WTC11 (cell line): ENCODE measurements at regions not wholly inside any gene's neighbourhood (a gene's known extent, or its start where the extent isn't known, plus 50 kb on each side); places are given as distances from the start of the nearest gene placed in this dataset.

Experiments
- ATAC-seq: fragments of 200-7000 bp; cut with Tn5 transposase; 2 replicates; pipeline ENCODE4 v1.10.0; 2021; ENCODE audit warnings: mild to moderate bottlenecking, moderate library complexity
- CTCF ChIA-PET: fragments of 300-600 bp; sonication (Branson Sonifier 250); formaldehyde crosslinking; loops from one replicate; lab custom pipeline; 2021; ENCODE audit warnings: antibody characterized with exemption; lab: Charles Lee
- POLR2A ChIA-PET: fragments of 350-600 bp; sonication (Branson Sonifier 250); formaldehyde crosslinking; loops from one replicate; lab custom pipeline; 2021; ENCODE audit warnings: antibody characterized with exemption; lab: Charles Lee
- DNase-seq: peaks from one replicate; pipeline ENCODE4 v3.0.0; 2021; ENCODE audit warnings: low spot score
- H3K27ac Mint-ChIP-seq: 2 replicates; pipeline ENCODE4 v1.8.0; 2021; ENCODE audit warnings: mixed read lengths
- H3K27me3 Mint-ChIP-seq: 2 replicates; pipeline ENCODE4 v1.8.0; 2021; ENCODE audit warnings: low read depth, mild to moderate bottlenecking, moderate library complexity, mixed read lengths
- H3K36me3 Mint-ChIP-seq: 2 replicates; pipeline ENCODE4 v1.8.0; 2021; ENCODE audit warnings: mixed read lengths
- H3K4me1 Mint-ChIP-seq: 2 replicates; pipeline ENCODE4 v1.8.0; 2022; ENCODE audit warnings: mixed read lengths
- H3K4me3 Mint-ChIP-seq: 2 replicates; pipeline ENCODE4 v1.8.0; 2021; ENCODE audit warnings: mild to moderate bottlenecking, moderate library complexity, mixed read lengths
- H3K9me3 Mint-ChIP-seq: 2 replicates; pipeline ENCODE4 v1.8.0; 2021; ENCODE audit warnings: mixed read lengths
- CREM ChIP-seq: sonication (generic); formaldehyde crosslinking; IDR thresholded peaks from 2 replicates; pipeline ENCODE4 v1.8.1; 2022; ENCODE audit warnings: mild to moderate bottlenecking, missing genetic modification reagents, moderate library complexity
- ELF4 ChIP-seq: sonication (generic); formaldehyde crosslinking; IDR thresholded peaks from 2 replicates; pipeline ENCODE4 v1.8.1; 2022; ENCODE audit warnings: low read depth, mild to moderate bottlenecking, moderate library complexity, missing genetic modification reagents
- ESRRA ChIP-seq: sonication (generic); formaldehyde crosslinking; IDR thresholded peaks from 2 replicates; pipeline ENCODE4 v1.8.1; 2022; ENCODE audit warnings: mild to moderate bottlenecking, missing genetic modification reagents, borderline replicate concordance
- ETV6 ChIP-seq: sonication (generic); formaldehyde crosslinking; IDR thresholded peaks from 2 replicates; pipeline ENCODE4 v1.8.1; 2022; ENCODE audit warnings: mild to moderate bottlenecking, missing genetic modification reagents
- FOXP1 ChIP-seq: sonication (generic); formaldehyde crosslinking; IDR thresholded peaks from 2 replicates; pipeline ENCODE4 v1.8.0; 2022; ENCODE audit warnings: missing genetic modification reagents, mild to moderate bottlenecking, moderate library complexity, borderline replicate concordance
- MXD4 ChIP-seq: fragments of 250-450 bp; sonication (Bioruptor Pico); IDR thresholded peaks from 2 replicates; pipeline ENCODE4 v1.8.0; 2021; ENCODE audit warnings: mild to moderate bottlenecking, moderate library complexity, borderline replicate concordance
- PRRX2 ChIP-seq: fragments of 250-450 bp; sonication (Bioruptor Pico); IDR thresholded peaks from 2 replicates; pipeline ENCODE4 v1.8.0; 2021; ENCODE audit warnings: mild to moderate bottlenecking
- RORB ChIP-seq: fragments of 250-450 bp; sonication (Bioruptor Pico); IDR thresholded peaks from 2 replicates; pipeline ENCODE4 v1.9.0; 2021; ENCODE audit warnings: mild to moderate bottlenecking
- SMAD3 ChIP-seq: sonication (generic); formaldehyde crosslinking; IDR thresholded peaks from 2 replicates; pipeline ENCODE4 v1.8.0; 2022; ENCODE audit warnings: missing genetic modification reagents, mild to moderate bottlenecking, borderline replicate concordance
- TEAD4 ChIP-seq: sonication (generic); formaldehyde crosslinking; IDR thresholded peaks from 2 replicates; pipeline ENCODE4 v1.8.0; 2022; ENCODE audit warnings: mild to moderate bottlenecking, missing genetic modification reagents
- ZBTB21 ChIP-seq: sonication (generic); formaldehyde crosslinking; IDR thresholded peaks from 2 replicates; pipeline ENCODE4 v1.8.1; 2023; ENCODE audit warnings: mild to moderate bottlenecking, missing genetic modification reagents, borderline replicate concordance
- ZNF232 ChIP-seq: sonication (generic); formaldehyde crosslinking; IDR thresholded peaks from 2 replicates; pipeline ENCODE4 v1.8.0; 2022; ENCODE audit warnings: mild to moderate bottlenecking, missing genetic modification reagents
- TF ChIP-seq, protein P1 (sequence below): sonication (generic); formaldehyde crosslinking; IDR thresholded peaks from 2 replicates; pipeline ENCODE4 v1.8.1; 2022; ENCODE audit warnings: low read depth, missing genetic modification reagents, borderline replicate concordance
- TF ChIP-seq, protein P2 (sequence below): sonication (generic); formaldehyde crosslinking; IDR thresholded peaks from 2 replicates; pipeline ENCODE4 v1.8.1; 2022; ENCODE audit warnings: missing genetic modification reagents, borderline replicate concordance
- TF ChIP-seq, protein P3 (sequence below): fragments of 200-600 bp; IDR thresholded peaks from 2 replicates; pipeline ENCODE4 v1.8.0; 2022; ENCODE audit warnings: antibody characterized with exemption
- TF ChIP-seq, protein P4 (sequence below): sonication (generic); formaldehyde crosslinking; IDR thresholded peaks from 2 replicates; pipeline ENCODE4 v1.8.0; 2023; ENCODE audit warnings: missing genetic modification reagents, mild to moderate bottlenecking, borderline replicate concordance
- TF ChIP-seq, protein P5 (sequence below): sonication (generic); formaldehyde crosslinking; IDR thresholded peaks from 2 replicates; pipeline ENCODE4 v1.8.1; 2023; ENCODE audit warnings: mild to moderate bottlenecking, missing genetic modification reagents
- TF ChIP-seq, protein P6 (sequence below): sonication (generic); formaldehyde crosslinking; IDR thresholded peaks from 2 replicates; pipeline ENCODE4 v1.8.0; 2022; ENCODE audit warnings: mild to moderate bottlenecking, missing genetic modification reagents
- TF ChIP-seq, protein P7 (sequence below): sonication (generic); formaldehyde crosslinking; IDR thresholded peaks from 2 replicates; pipeline ENCODE4 v1.8.0; 2022; ENCODE audit warnings: missing genetic modification reagents

DNA sequence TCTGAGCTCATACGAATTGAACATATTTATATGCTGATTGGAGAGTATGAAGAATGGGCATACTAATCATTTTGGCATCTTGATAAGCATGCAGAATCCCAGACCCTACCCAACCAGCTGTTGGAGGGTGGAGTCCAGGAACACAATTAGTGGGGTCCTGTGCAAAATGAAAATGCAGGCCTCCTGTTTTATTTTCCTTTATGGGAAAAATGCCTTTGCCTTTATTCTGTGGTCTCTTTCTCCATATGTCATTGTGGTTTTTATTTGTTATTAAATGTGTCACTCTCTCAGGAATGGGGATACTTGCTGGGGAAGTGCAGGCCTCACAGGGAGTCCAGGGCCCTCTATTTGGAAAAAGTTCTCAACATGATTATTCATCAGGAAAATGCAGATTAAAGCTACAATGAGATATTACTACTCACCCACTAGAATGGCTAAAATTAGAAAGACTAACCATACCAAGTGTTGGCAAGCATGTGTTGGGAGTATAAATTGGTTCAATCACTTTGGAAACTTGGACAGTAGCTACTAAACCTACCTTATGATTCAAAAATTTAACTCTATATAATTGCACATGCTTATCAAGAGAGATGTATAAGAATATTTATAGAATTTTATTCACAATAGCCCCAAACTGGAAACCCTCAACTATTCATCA is 185.1 kb upstream of the FOXN2 start:
- ChIA-PET POLR2A (no interaction called here), CTCF (no interaction called here)
- Mint-ChIP-seq H3K27me3 (no peaks in the 10 kb centered on the region), H3K9me3 (no peaks in the 10 kb centered on the region), H3K27ac (no peak overlapping the region), H3K36me3 (no peaks in the 10 kb centered on the region), H3K4me1 (no peaks in the 10 kb centered on the region), H3K4me3 (no peak overlapping the region)
- DNase-seq, result no peak
- TF ChIP-seq, protein P1, sequence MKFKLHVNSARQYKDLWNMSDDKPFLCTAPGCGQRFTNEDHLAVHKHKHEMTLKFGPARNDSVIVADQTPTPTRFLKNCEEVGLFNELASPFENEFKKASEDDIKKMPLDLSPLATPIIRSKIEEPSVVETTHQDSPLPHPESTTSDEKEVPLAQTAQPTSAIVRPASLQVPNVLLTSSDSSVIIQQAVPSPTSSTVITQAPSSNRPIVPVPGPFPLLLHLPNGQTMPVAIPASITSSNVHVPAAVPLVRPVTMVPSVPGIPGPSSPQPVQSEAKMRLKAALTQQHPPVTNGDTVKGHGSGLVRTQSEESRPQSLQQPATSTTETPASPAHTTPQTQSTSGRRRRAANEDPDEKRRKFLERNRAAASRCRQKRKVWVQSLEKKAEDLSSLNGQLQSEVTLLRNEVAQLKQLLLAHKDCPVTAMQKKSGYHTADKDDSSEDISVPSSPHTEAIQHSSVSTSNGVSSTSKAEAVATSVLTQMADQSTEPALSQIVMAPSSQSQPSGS, result no peak
- TF ChIP-seq ETV6 (CRISPR knock-in tag) (no peak), RORB (CRISPR knock-in tag) (no peak), ZNF232 (CRISPR knock-in tag) (no peak), ZBTB21 (CRISPR knock-in tag) (no peak), ELF4 (CRISPR knock-in tag) (no peak), CREM (CRISPR knock-in tag) (no peak), PRRX2 (CRISPR knock-in tag) (no peak), FOXP1 (CRISPR knock-in tag) (no peak)
- TF ChIP-seq, protein P2, sequence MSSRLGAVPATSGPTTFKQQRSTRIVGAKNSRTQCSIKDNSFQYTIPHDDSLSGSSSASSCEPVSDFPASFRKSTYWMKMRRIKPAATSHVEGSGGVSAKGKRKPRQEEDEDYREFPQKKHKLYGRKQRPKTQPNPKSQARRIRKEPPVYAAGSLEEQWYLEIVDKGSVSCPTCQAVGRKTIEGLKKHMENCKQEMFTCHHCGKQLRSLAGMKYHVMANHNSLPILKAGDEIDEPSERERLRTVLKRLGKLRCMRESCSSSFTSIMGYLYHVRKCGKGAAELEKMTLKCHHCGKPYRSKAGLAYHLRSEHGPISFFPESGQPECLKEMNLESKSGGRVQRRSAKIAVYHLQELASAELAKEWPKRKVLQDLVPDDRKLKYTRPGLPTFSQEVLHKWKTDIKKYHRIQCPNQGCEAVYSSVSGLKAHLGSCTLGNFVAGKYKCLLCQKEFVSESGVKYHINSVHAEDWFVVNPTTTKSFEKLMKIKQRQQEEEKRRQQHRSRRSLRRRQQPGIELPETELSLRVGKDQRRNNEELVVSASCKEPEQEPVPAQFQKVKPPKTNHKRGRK (CRISPR knock-in tag), result no peak
- TF ChIP-seq, protein P3, sequence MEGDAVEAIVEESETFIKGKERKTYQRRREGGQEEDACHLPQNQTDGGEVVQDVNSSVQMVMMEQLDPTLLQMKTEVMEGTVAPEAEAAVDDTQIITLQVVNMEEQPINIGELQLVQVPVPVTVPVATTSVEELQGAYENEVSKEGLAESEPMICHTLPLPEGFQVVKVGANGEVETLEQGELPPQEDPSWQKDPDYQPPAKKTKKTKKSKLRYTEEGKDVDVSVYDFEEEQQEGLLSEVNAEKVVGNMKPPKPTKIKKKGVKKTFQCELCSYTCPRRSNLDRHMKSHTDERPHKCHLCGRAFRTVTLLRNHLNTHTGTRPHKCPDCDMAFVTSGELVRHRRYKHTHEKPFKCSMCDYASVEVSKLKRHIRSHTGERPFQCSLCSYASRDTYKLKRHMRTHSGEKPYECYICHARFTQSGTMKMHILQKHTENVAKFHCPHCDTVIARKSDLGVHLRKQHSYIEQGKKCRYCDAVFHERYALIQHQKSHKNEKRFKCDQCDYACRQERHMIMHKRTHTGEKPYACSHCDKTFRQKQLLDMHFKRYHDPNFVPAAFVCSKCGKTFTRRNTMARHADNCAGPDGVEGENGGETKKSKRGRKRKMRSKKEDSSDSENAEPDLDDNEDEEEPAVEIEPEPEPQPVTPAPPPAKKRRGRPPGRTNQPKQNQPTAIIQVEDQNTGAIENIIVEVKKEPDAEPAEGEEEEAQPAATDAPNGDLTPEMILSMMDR, result no peak
- no peak for ATAC-seq

DNA sequence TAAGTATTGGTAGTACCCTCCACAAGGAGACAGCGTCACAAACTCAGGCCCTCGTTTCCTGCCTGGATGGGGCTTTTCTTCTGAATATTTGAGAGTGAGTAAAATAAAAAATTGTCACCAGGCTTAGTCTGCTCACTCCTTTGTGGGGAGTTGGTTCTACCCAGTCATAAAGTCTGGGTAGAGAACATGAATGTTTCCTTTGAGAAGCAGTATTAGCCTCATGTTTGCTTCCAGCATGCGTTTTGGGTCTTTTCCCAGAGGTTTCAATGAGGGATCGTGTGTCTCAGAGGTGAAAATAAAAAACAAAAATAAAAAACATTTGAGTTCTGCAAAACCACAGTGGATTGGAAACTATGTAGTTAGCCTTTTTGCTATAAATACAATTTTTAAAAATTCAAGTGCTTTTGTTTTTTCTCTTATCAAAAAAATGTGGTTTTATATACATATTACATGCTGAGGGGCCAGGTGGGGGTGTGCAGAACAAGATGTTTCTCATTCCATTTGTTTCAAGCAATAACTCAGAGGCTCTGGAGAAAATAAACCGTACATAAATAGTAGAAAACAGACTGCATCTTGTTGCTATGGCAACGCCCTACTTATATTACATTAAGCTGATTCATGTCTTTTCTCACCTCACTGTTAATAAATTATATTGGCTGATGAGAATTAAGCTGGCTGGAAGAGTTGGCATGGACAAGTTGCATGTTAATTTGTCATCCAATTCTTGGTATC is 182.8 kb upstream of the FOXN2 start:
- CTCF ChIA-PET, result no interaction called here
- no peaks in the 10 kb centered on the region for H3K9me3 Mint-ChIP-seq
- POLR2A ChIA-PET, result no interaction called here
- no peaks in the 10 kb centered on the region for H3K36me3 Mint-ChIP-seq
- H3K4me3 Mint-ChIP-seq, result no peak overlapping the region
- no peak overlapping the region for H3K27ac Mint-ChIP-seq
- no peak for ATAC-seq
- no peaks in the 10 kb centered on the region for H3K4me1 Mint-ChIP-seq
- H3K27me3 Mint-ChIP-seq, result no peaks in the 10 kb centered on the region
- DNase-seq, result no peak
- TF ChIP-seq, protein P4, sequence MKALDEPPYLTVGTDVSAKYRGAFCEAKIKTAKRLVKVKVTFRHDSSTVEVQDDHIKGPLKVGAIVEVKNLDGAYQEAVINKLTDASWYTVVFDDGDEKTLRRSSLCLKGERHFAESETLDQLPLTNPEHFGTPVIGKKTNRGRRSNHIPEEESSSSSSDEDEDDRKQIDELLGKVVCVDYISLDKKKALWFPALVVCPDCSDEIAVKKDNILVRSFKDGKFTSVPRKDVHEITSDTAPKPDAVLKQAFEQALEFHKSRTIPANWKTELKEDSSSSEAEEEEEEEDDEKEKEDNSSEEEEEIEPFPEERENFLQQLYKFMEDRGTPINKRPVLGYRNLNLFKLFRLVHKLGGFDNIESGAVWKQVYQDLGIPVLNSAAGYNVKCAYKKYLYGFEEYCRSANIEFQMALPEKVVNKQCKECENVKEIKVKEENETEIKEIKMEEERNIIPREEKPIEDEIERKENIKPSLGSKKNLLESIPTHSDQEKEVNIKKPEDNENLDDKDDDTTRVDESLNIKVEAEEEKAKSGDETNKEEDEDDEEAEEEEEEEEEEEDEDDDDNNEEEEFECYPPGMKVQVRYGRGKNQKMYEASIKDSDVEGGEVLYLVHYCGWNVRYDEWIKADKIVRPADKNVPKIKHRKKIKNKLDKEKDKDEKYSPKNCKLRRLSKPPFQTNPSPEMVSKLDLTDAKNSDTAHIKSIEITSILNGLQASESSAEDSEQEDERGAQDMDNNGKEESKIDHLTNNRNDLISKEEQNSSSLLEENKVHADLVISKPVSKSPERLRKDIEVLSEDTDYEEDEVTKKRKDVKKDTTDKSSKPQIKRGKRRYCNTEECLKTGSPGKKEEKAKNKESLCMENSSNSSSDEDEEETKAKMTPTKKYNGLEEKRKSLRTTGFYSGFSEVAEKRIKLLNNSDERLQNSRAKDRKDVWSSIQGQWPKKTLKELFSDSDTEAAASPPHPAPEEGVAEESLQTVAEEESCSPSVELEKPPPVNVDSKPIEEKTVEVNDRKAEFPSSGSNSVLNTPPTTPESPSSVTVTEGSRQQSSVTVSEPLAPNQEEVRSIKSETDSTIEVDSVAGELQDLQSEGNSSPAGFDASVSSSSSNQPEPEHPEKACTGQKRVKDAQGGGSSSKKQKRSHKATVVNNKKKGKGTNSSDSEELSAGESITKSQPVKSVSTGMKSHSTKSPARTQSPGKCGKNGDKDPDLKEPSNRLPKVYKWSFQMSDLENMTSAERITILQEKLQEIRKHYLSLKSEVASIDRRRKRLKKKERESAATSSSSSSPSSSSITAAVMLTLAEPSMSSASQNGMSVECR (CRISPR knock-in tag), result no peak
- TF ChIP-seq MXD4 (CRISPR knock-in tag), result no peak
- TF ChIP-seq ESRRA (CRISPR knock-in tag), result no peak
- TF ChIP-seq ZNF232 (CRISPR knock-in tag), result no peak
- TF ChIP-seq ELF4 (CRISPR knock-in tag), result no peak
- TF ChIP-seq, protein P5, sequence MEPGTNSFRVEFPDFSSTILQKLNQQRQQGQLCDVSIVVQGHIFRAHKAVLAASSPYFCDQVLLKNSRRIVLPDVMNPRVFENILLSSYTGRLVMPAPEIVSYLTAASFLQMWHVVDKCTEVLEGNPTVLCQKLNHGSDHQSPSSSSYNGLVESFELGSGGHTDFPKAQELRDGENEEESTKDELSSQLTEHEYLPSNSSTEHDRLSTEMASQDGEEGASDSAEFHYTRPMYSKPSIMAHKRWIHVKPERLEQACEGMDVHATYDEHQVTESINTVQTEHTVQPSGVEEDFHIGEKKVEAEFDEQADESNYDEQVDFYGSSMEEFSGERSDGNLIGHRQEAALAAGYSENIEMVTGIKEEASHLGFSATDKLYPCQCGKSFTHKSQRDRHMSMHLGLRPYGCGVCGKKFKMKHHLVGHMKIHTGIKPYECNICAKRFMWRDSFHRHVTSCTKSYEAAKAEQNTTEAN (CRISPR knock-in tag), result no peak
- TF ChIP-seq, protein P6, sequence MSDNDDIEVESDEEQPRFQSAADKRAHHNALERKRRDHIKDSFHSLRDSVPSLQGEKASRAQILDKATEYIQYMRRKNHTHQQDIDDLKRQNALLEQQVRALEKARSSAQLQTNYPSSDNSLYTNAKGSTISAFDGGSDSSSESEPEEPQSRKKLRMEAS (CRISPR knock-in tag), result no peak
- no peak for TF ChIP-seq SMAD3 (CRISPR knock-in tag)
- TF ChIP-seq ZBTB21 (CRISPR knock-in tag), result no peak
- no peak for TF ChIP-seq TEAD4 (CRISPR knock-in tag)
- TF ChIP-seq, protein P7, sequence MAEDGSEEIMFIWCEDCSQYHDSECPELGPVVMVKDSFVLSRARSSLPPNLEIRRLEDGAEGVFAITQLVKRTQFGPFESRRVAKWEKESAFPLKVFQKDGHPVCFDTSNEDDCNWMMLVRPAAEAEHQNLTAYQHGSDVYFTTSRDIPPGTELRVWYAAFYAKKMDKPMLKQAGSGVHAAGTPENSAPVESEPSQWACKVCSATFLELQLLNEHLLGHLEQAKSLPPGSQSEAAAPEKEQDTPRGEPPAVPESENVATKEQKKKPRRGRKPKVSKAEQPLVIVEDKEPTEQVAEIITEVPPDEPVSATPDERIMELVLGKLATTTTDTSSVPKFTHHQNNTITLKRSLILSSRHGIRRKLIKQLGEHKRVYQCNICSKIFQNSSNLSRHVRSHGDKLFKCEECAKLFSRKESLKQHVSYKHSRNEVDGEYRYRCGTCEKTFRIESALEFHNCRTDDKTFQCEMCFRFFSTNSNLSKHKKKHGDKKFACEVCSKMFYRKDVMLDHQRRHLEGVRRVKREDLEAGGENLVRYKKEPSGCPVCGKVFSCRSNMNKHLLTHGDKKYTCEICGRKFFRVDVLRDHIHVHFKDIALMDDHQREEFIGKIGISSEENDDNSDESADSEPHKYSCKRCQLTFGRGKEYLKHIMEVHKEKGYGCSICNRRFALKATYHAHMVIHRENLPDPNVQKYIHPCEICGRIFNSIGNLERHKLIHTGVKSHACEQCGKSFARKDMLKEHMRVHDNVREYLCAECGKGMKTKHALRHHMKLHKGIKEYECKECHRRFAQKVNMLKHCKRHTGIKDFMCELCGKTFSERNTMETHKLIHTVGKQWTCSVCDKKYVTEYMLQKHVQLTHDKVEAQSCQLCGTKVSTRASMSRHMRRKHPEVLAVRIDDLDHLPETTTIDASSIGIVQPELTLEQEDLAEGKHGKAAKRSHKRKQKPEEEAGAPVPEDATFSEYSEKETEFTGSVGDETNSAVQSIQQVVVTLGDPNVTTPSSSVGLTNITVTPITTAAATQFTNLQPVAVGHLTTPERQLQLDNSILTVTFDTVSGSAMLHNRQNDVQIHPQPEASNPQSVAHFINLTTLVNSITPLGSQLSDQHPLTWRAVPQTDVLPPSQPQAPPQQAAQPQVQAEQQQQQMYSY (CRISPR knock-in tag), result no peak
